A549 (cell line): ENCODE measurements at regions not wholly inside any gene's neighbourhood (a gene's known extent, or its start where the extent isn't known, plus 50 kb on each side); places are given as distances from the start of the nearest gene placed in this dataset.

Experiments used
- ATAC-seq, 2 experiments: fragments of 200-7000 bp in 1 of 2; fragments of >200 bp in 1 of 2; cut with Nextera tagmentation in 1 of 2; cut with Tn5 transposase in 1 of 2; 3 replicates each; pipeline versions ENCODE4 v1.8.0 to v1.9.1; 2018 to 2020; ENCODE audit warnings: mild to moderate bottlenecking in 1 of 2, moderate library complexity in 1 of 2
- CTCF ChIA-PET: fragments of 300-600 bp; sonication (Branson Sonifier 250); formaldehyde crosslinking; extraction: SDS; loops from one replicate; lab custom pipeline; 2021; ENCODE audit warnings: antibody characterized with exemption, inconsistent platforms; lab: Yijun Ruan, JAX
- POLR2A ChIA-PET: fragments of 350-600 bp; formaldehyde crosslinking; extraction: SDS; loops from one replicate; lab custom pipeline; 2021; ENCODE audit warnings: antibody characterized with exemption, inconsistent platforms; lab: Yijun Ruan, JAX
- DNase-seq, 2 experiments: peaks; one replicate each; pipeline versions ENCODE4 v3.0.0 to v3.0.0-alpha.2; 2011 to 2016; ENCODE audit warnings: low read depth in 1 of 2, low spot score in 1 of 2
- FAIRE-seq: peaks from 2 replicates; lab custom pipeline; 2011; peaks lifted over from hg19 to GRCh38; lab: Jason Lieb, UNC
- H3K27ac ChIP-seq, 2 experiments: fragments of >200 bp; sonication (Bioruptor Twin); formaldehyde crosslinking; 3 replicates each; pipeline ENCODE4 v1.5.1; 2016 to 2017
- H3K4me1 ChIP-seq: fragments of >200 bp; sonication (Bioruptor Twin); formaldehyde crosslinking; 3 replicates; pipeline ENCODE4 v1.6.1; 2016
- H3K4me2 ChIP-seq: fragments of >200 bp; sonication (Bioruptor Twin); formaldehyde crosslinking; 3 replicates; pipeline ENCODE4 v1.6.1; 2016
- H3K4me3 ChIP-seq: fragments of >200 bp; sonication (Bioruptor Twin); formaldehyde crosslinking; 3 replicates; pipeline ENCODE4 v1.5.1; 2016
- H3K9me3 ChIP-seq: fragments of >200 bp; sonication (Bioruptor Twin); formaldehyde crosslinking; 3 replicates; pipeline ENCODE4 v1.6.1; 2016
- ATOH8 ChIP-seq: fragments of 250-450 bp; sonication (Bioruptor Pico); IDR thresholded peaks from 2 replicates; pipeline ENCODE4 v1.5.0; 2020; ENCODE audit warnings: low read depth, mild to moderate bottlenecking, moderate library complexity
- CEBPB ChIP-seq, 2 experiments: fragments of >200 bp in 1 of 2; sonication (Bioruptor Twin) in 1 of 2; formaldehyde crosslinking in 1 of 2; IDR thresholded peaks; 2 replicates each; pipeline ENCODE4 v1.6.1; 2012 to 2016
- CHD2 ChIP-seq: fragments of 150-350 bp; IDR thresholded peaks from 2 replicates; pipeline ENCODE4 v1.6.1; 2014; ENCODE audit warnings: low read length; ENCODE audit not compliant: partially characterized antibody
- ESRRA ChIP-seq: fragments of 150-350 bp; IDR thresholded peaks from 2 replicates; pipeline ENCODE4 v1.6.1; 2014; ENCODE audit warnings: mild to moderate bottlenecking, low read length, borderline replicate concordance
- FOSB ChIP-seq: fragments of 250-450 bp; sonication (Bioruptor Pico); IDR thresholded peaks from 2 replicates; pipeline ENCODE4 v1.5.0; 2020; ENCODE audit warnings: mild to moderate bottlenecking, moderate library complexity
- FOSL2 ChIP-seq, 2 experiments: fragments of 450-650 bp in 1 of 2; fragments of >200 bp in 1 of 2; sonication (Bioruptor Twin) in 1 of 2; formaldehyde crosslinking; IDR thresholded peaks; 2 replicates each; pipeline versions ENCODE4 v1.5.0 to v1.6.1; 2016 to 2020; ENCODE audit warnings: mild to moderate bottlenecking in 1 of 2, moderate library complexity in 1 of 2
- HOXB13 ChIP-seq: fragments of 250-450 bp; sonication (Bioruptor Pico); IDR thresholded peaks from 2 replicates; pipeline ENCODE4 v1.5.0; 2020; ENCODE audit warnings: low read depth, mild to moderate bottlenecking, moderate library complexity
- JUNB ChIP-seq: fragments of >200 bp; sonication (Bioruptor Twin); formaldehyde crosslinking; IDR thresholded peaks from 2 replicates; pipeline ENCODE4 v1.6.1; 2016
- KDM5A ChIP-seq: fragments of 200-600 bp; sonication (generic); IDR thresholded peaks from 2 replicates; pipeline ENCODE4 v1.6.1; 2016; ENCODE audit warnings: antibody characterized with exemption, mild to moderate bottlenecking
- MAFK ChIP-seq: fragments of 450-650 bp; IDR thresholded peaks from 2 replicates; pipeline ENCODE4 v1.6.1; 2014; ENCODE audit not compliant: partially characterized antibody
- NFE2L2 ChIP-seq: fragments of 150-350 bp; conservative IDR thresholded peaks from 2 replicates; pipeline ENCODE4 v1.6.1; 2014; ENCODE audit warnings: low read length
- NPAS2 ChIP-seq: fragments of 250-450 bp; sonication (Bioruptor Pico); IDR thresholded peaks from 2 replicates; pipeline ENCODE4 v1.8.0; 2022; ENCODE audit warnings: mild to moderate bottlenecking, moderate library complexity, borderline replicate concordance
- NR3C1 ChIP-seq: fragments of >200 bp; sonication (Bioruptor Twin); formaldehyde crosslinking; IDR thresholded peaks from 3 replicates; pipeline ENCODE4 v1.6.1; 2017
- PHF8 ChIP-seq: fragments of 200-600 bp; sonication (generic); IDR thresholded peaks from 2 replicates; pipeline ENCODE4 v1.6.1; 2016; ENCODE audit warnings: low read depth, mild to moderate bottlenecking, antibody characterized with exemption, moderate library complexity, borderline replicate concordance
- RARB ChIP-seq: fragments of 250-450 bp; sonication (Bioruptor Pico); IDR thresholded peaks from 2 replicates; pipeline ENCODE4 v1.8.0; 2021; ENCODE audit warnings: mild to moderate bottlenecking, moderate library complexity
- RCOR1 ChIP-seq: fragments of 150-350 bp; IDR thresholded peaks from 2 replicates; pipeline ENCODE4 v1.6.1; 2014; ENCODE audit warnings: antibody characterized with exemption, low read length, low read depth
- RFX5 ChIP-seq: fragments of 450-650 bp; IDR thresholded peaks from 2 replicates; pipeline ENCODE4 v1.7.1; 2014; ENCODE audit warnings: antibody characterized with exemption, mild to moderate bottlenecking, moderate library complexity
- RNF2 ChIP-seq: fragments of 200-600 bp; sonication (generic); IDR thresholded peaks from 2 replicates; pipeline ENCODE4 v1.6.1; 2016; ENCODE audit warnings: low read depth, mild to moderate bottlenecking, antibody characterized with exemption, moderate library complexity, borderline replicate concordance
- SREBF2 ChIP-seq: fragments of 450-650 bp; IDR thresholded peaks from 2 replicates; pipeline ENCODE4 v1.6.1; 2014; ENCODE audit warnings: mild to moderate bottlenecking, moderate library complexity
- ZC3H11A ChIP-seq: fragments of 450-650 bp; IDR thresholded peaks from 2 replicates; pipeline ENCODE4 v1.6.1; 2014; ENCODE audit warnings: antibody characterized with exemption, mild to moderate bottlenecking
- ZFP36 ChIP-seq: fragments of 450-650 bp; IDR thresholded peaks from 2 replicates; pipeline ENCODE4 v1.6.1; 2014; ENCODE audit warnings: borderline replicate concordance; ENCODE audit not compliant: partially characterized antibody
- WGBS: methylation state at CpG from one replicate; pipeline ENCODE4 v1.1.6; 2017; ENCODE audit errors: missing lambda C conversion rate; 5-methylcytosine and 5-hydroxymethylcytosine counted together
- TF ChIP-seq, protein P1 (sequence below): fragments of 250-450 bp; sonication (Bioruptor Pico); IDR thresholded peaks from 2 replicates; pipeline ENCODE4 v1.5.0; 2021; ENCODE audit warnings: mild to moderate bottlenecking, moderate library complexity, borderline replicate concordance
- TF ChIP-seq, protein P2 (sequence below): fragments of 150-350 bp; IDR thresholded peaks from 2 replicates; pipeline ENCODE4 v1.6.1; 2014; ENCODE audit warnings: low read depth, mild to moderate bottlenecking, low read length

DNA sequence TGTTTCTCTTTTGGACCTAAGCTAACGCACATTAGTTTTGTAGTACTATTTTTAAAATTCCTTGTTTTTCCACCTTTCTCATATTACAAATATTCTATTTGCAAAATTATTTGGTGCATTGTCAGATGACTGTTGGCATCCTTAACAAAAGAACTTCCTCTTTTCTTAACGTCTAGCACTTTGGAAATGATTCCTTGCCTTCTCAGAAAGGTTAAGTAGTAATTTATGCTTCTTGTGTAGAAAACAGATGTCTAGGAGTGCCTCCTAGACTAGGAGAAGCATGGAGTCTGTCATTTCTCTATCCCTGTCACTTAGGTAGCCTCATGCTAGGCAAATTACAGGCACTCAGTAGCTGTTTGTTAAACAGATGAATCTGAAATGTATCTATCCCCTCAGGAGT lies 64.4 kb downstream of the HSPA13 start:
- no peak for TF ChIP-seq SREBF2
- Histone ChIP-seq H3K4me2 (no peak overlapping the region), H3K27ac (no peak overlapping the region), H3K4me3 (no peak overlapping the region), H3K4me1 (no peaks in the 10 kb centered on the region), H3K9me3 (no peaks in the 10 kb centered on the region)
- FAIRE-seq (no peak), DNase-seq (no peak), ATAC-seq (no peak)
- POLR2A ChIA-PET: no interaction called here
- 41% methylated on average over 2 of the region's 2 CpGs for WGBS
- CTCF ChIA-PET: no interaction called here

DNA sequence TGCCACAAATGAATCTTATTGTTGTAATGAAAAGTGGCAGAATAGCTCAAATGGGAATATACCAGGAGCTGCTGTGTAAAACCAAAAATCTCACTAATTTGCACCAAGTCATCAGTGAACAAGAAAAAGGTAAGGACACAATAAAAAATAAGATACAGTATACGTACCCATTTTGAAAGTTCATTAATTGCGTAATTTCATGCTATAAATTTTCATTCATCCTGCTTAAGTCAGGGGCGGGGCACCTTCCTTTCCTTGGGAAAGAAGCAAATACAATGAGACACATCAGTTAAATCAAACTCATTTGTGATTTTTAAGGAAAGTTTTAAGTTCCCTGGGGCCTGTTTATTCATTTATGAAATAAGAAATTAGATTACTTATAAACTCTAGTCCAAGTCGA lies 65.4 kb downstream of the HSPA13 start:
- WGBS: 21% methylated on average over 4 of the region's 4 CpGs
- no peak overlapping the region for H3K4me2 ChIP-seq
- H3K27ac ChIP-seq: no peak overlapping the region
- no peak overlapping the region for H3K4me3 ChIP-seq
- no peak for FAIRE-seq
- no peak for ATAC-seq
- ChIA-PET POLR2A (no interaction called here), CTCF (no interaction called here)
- TF ChIP-seq FOSB (CRISPR knock-in tag) (no peak), NR3C1 (no peak), SREBF2 (no peak), MAFK (no peak), CEBPB (IDR thresholded peaks at IDR 0.05) (no peak), ESRRA (no peak), KDM5A (no peak), ATOH8 (no peak), RARB (CRISPR knock-in tag) (no peak), PHF8 (no peak), NFE2L2 (no peak), RCOR1 (no peak), RNF2 (no peak), FOSL2 (IDR thresholded peaks at IDR 0.05) (no peak), FOSL2 (CRISPR knock-in tag; IDR thresholded peaks at IDR 0.05) (no peak), JUNB (no peak), NPAS2 (no peak)
- TF ChIP-seq, protein P1, sequence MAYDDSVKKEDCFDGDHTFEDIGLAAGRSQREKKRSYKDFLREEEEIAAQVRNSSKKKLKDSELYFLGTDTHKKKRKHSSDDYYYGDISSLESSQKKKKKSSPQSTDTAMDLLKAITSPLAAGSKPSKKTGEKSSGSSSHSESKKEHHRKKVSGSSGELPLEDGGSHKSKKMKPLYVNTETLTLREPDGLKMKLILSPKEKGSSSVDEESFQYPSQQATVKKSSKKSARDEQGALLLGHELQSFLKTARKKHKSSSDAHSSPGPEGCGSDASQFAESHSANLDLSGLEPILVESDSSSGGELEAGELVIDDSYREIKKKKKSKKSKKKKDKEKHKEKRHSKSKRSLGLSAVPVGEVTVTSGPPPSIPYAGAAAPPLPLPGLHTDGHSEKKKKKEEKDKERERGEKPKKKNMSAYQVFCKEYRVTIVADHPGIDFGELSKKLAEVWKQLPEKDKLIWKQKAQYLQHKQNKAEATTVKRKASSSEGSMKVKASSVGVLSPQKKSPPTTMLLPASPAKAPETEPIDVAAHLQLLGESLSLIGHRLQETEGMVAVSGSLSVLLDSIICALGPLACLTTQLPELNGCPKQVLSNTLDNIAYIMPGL (CRISPR knock-in tag): no peak
- no peak for DNase-seq
- H3K4me1 ChIP-seq: no peaks in the 10 kb centered on the region
- H3K9me3 ChIP-seq: no peaks in the 10 kb centered on the region

DNA sequence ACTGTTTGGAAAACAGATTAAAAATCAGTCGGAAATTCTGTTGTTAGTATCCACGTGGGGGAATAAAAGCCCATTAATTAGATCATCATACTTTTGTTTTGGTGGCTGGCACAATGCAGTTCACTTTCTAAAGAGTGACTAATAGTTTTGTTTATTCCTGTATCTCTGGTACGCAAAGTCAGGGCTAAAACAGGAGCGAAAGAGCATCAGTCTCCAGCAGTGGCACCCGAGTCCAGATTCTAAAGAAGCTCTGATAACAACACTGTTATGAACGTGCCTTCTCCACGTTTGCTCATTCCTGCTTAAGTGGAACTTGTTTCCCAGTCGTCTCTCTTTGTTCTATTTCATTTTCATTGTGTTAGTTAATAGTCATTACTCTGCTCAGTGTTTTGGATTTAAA lies 69.6 kb downstream of the HSPA13 start:
- no peak overlapping the region for H3K27ac ChIP-seq
- TF ChIP-seq, protein P2, sequence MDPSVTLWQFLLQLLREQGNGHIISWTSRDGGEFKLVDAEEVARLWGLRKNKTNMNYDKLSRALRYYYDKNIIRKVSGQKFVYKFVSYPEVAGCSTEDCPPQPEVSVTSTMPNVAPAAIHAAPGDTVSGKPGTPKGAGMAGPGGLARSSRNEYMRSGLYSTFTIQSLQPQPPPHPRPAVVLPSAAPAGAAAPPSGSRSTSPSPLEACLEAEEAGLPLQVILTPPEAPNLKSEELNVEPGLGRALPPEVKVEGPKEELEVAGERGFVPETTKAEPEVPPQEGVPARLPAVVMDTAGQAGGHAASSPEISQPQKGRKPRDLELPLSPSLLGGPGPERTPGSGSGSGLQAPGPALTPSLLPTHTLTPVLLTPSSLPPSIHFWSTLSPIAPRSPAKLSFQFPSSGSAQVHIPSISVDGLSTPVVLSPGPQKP: no peak
- TF ChIP-seq ATOH8 (no peak), ZC3H11A (no peak), RFX5 (no peak), MAFK (no peak), CHD2 (no peak), HOXB13 (CRISPR knock-in tag) (no peak), ZFP36 (no peak), ESRRA (no peak)
- DNase-seq: no peak
- ChIA-PET CTCF (interaction anchor here (1.3 kb wide), 1 partner anchor 13 kb away, joined by 3 read pairs; no protein-coding TSS in a partner anchor), POLR2A (no interaction called here)
- H3K4me1 ChIP-seq: no peaks in the 10 kb centered on the region
- 8% methylated on average over 8 of the region's 8 CpGs for WGBS
- H3K9me3 ChIP-seq: no peaks in the 10 kb centered on the region
- no peak overlapping the region for H3K4me2 ChIP-seq
- no peak for FAIRE-seq
- H3K4me3 ChIP-seq: no peak overlapping the region
- no peak for ATAC-seq
